Stimulated activated naive B cell treated with anti-CD40 and anti-IgM and Interleukin-4, amounts not matched to agents 10 μg/mL and 1 μg/mL and 100 μg/mL, for 72 hours (primary cell): ENCODE measurements at regions not wholly inside any gene's neighbourhood (a gene's known extent, or its start where the extent isn't known, plus 50 kb on each side); places are given as distances from the start of the nearest gene placed in this dataset.
"Not testable (repeated sequence)": the region's sequence is repeated elsewhere in the genome, so short reads cannot be mapped to it uniquely, and the experiment has no call there.

Experiments
- ATAC-seq, 2 donors: fragments of 150-1000 bp; cut with Tn5 transposase; replicated peaks; 2 replicates each; pipeline ENCODE4 v1.10.0; 2021; ENCODE audit warnings: moderate library complexity in 1 of 2
- DNase-seq: peaks from one replicate; pipeline ENCODE4 v3.0.0; 2021
- H3K27ac Mint-ChIP-seq: one replicate; pipeline ENCODE4 v1.8.0; 2022; ENCODE audit warnings: mild to moderate bottlenecking, mixed read lengths
- H3K27me3 Mint-ChIP-seq, 2 donors: one replicate each; pipeline ENCODE4 v1.8.0; 2022; ENCODE audit warnings: mixed read lengths in 2 of 2
- H3K36me3 Mint-ChIP-seq, 2 donors: one replicate each; pipeline ENCODE4 v1.8.0; 2022; ENCODE audit warnings: mixed read lengths in 2 of 2, mild to moderate bottlenecking in 1 of 2
- H3K4me1 Mint-ChIP-seq, 2 donors: one replicate each; pipeline ENCODE4 v1.8.0; 2022; ENCODE audit warnings: mixed read lengths in 2 of 2, mild to moderate bottlenecking in 1 of 2
- H3K4me3 Mint-ChIP-seq, 2 donors: one replicate each; pipeline ENCODE4 v1.8.0; 2022; ENCODE audit warnings: mild to moderate bottlenecking in 2 of 2, mixed read lengths in 2 of 2, moderate library complexity in 1 of 2
- H3K9me3 Mint-ChIP-seq, 2 donors: one replicate each; pipeline ENCODE4 v1.8.0; 2022; ENCODE audit warnings: mixed read lengths in 2 of 2, mild to moderate bottlenecking in 1 of 2

- DNase-seq (no peak), ATAC-seq (no peak)
- H3K4me1 Mint-ChIP-seq, result no peaks in the 10 kb centered on the region
- no peaks in the 10 kb centered on the region for H3K36me3 Mint-ChIP-seq
- H3K27me3 Mint-ChIP-seq, result no peaks in the 10 kb centered on the region
- no peak overlapping the region for H3K4me3 Mint-ChIP-seq
- peaks cover 9 to 12% of the 10 kb centered on the region in 2 donors for H3K9me3 Mint-ChIP-seq
- no peak overlapping the region for H3K27ac Mint-ChIP-seq
Observed at GRCh38 chr3:174365796-174366195, 493.3 kb upstream of the NAALADL2 start.

GRCh38 chr3:174366904-174367303 lies 492.2 kb upstream of the NAALADL2 start:
- H3K9me3 Mint-ChIP-seq, result peaks cover 11 to 14% of the 10 kb centered on the region in 2 donors
- H3K27me3 Mint-ChIP-seq, H3K27ac Mint-ChIP-seq, DNase-seq, H3K4me1 Mint-ChIP-seq, H3K4me3 Mint-ChIP-seq, ATAC-seq, H3K36me3 Mint-ChIP-seq: not testable (repeated sequence)

GRCh38 chr3:174376346-174376745 lies 482.8 kb upstream of the NAALADL2 start:
- H3K9me3 Mint-ChIP-seq, result peaks cover 0 to 2% of the 10 kb centered on the region in 2 donors
- no peaks in the 10 kb centered on the region for H3K27me3 Mint-ChIP-seq
- no peak for ATAC-seq
- no peaks in the 10 kb centered on the region for H3K36me3 Mint-ChIP-seq
- no peaks in the 10 kb centered on the region for H3K4me1 Mint-ChIP-seq
- no peak for DNase-seq
- H3K4me3 Mint-ChIP-seq, result no peak overlapping the region
- no peak overlapping the region for H3K27ac Mint-ChIP-seq

GRCh38 chr3:174377096-174377495 lies 482.0 kb upstream of the NAALADL2 start:
- Mint-ChIP-seq H3K27ac (no peak overlapping the region), H3K36me3 (no peaks in the 10 kb centered on the region), H3K4me3 (no peak overlapping the region), H3K9me3 (peaks cover 0 to under 1% of the 10 kb centered on the region in 2 donors), H3K27me3 (no peaks in the 10 kb centered on the region), H3K4me1 (no peaks in the 10 kb centered on the region)
- no peak for DNase-seq
- ATAC-seq, result no peak

- Mint-ChIP-seq H3K36me3 (no peaks in the 10 kb centered on the region), H3K4me3 (no peak overlapping the region), H3K9me3 (no peaks in the 10 kb centered on the region), H3K27ac (no peak overlapping the region), H3K4me1 (no peaks in the 10 kb centered on the region), H3K27me3 (no peaks in the 10 kb centered on the region)
- DNase-seq (no peak), ATAC-seq (no peak)
Observed at GRCh38 chr3:174377684-174378083, 481.4 kb upstream of the NAALADL2 start.

GRCh38 chr3:174382878-174383277 lies 476.3 kb upstream of the NAALADL2 start:
- Mint-ChIP-seq H3K27ac (no peak overlapping the region), H3K4me3 (no peak overlapping the region), H3K9me3 (peaks cover 2 to 4% of the 10 kb centered on the region in 2 donors), H3K27me3 (no peaks in the 10 kb centered on the region), H3K4me1 (no peaks in the 10 kb centered on the region), H3K36me3 (no peaks in the 10 kb centered on the region)
- DNase-seq (no peak), ATAC-seq (no peak)

- no peak overlapping the region for H3K4me3 Mint-ChIP-seq
- no peaks in the 10 kb centered on the region for H3K36me3 Mint-ChIP-seq
- H3K9me3 Mint-ChIP-seq, result peaks cover 6 to 10% of the 10 kb centered on the region in 2 donors
- no peak for DNase-seq
- no peaks in the 10 kb centered on the region for H3K27me3 Mint-ChIP-seq
- H3K4me1 Mint-ChIP-seq, result no peaks in the 10 kb centered on the region
- ATAC-seq, result no peak
- no peak overlapping the region for H3K27ac Mint-ChIP-seq
Observed at GRCh38 chr3:174387736-174388135, 471.4 kb upstream of the NAALADL2 start.

GRCh38 chr3:174397848-174398247 lies 461.3 kb upstream of the NAALADL2 start:
- Mint-ChIP-seq H3K4me1 (no peaks in the 10 kb centered on the region), H3K27ac (no peak overlapping the region), H3K4me3 (no peak overlapping the region), H3K27me3 (no peaks in the 10 kb centered on the region), H3K36me3 (no peaks in the 10 kb centered on the region), H3K9me3 (no peaks in the 10 kb centered on the region)
- DNase-seq, result no peak
- peak in 1 of 2 donors; percentile 27 for ATAC-seq

GRCh38 chr3:174398761-174399160 lies 460.4 kb upstream of the NAALADL2 start:
- no peak for DNase-seq
- H3K27me3 Mint-ChIP-seq, result no peaks in the 10 kb centered on the region
- ATAC-seq, result no peak
- no peak overlapping the region for H3K27ac Mint-ChIP-seq
- H3K4me1 Mint-ChIP-seq, result no peaks in the 10 kb centered on the region
- H3K9me3 Mint-ChIP-seq, result no peaks in the 10 kb centered on the region
- H3K36me3 Mint-ChIP-seq, result no peaks in the 10 kb centered on the region
- H3K4me3 Mint-ChIP-seq, result no peak overlapping the region

GRCh38 chr3:174403831-174404230 lies 455.3 kb upstream of the NAALADL2 start:
- no peak overlapping the region for H3K27ac Mint-ChIP-seq
- no peaks in the 10 kb centered on the region for H3K36me3 Mint-ChIP-seq
- no peaks in the 10 kb centered on the region for H3K4me1 Mint-ChIP-seq
- ATAC-seq, result no peak
- no peak for DNase-seq
- no peaks in the 10 kb centered on the region for H3K27me3 Mint-ChIP-seq
- no peak overlapping the region for H3K4me3 Mint-ChIP-seq
- peaks cover 3 to 8% of the 10 kb centered on the region in 2 donors for H3K9me3 Mint-ChIP-seq

- Mint-ChIP-seq H3K4me3 (no peak overlapping the region), H3K4me1 (no peaks in the 10 kb centered on the region), H3K27me3 (no peaks in the 10 kb centered on the region), H3K9me3 (peaks cover 3 to 8% of the 10 kb centered on the region in 2 donors), H3K27ac (no peak overlapping the region), H3K36me3 (no peaks in the 10 kb centered on the region)
- DNase-seq (no peak), ATAC-seq (no peak)
Observed at GRCh38 chr3:174408310-174408709, 450.8 kb upstream of the NAALADL2 start.

GRCh38 chr3:174409086-174409743 lies 449.9 kb upstream of the NAALADL2 start:
- ATAC-seq (no peak), DNase-seq (no peak)
- Mint-ChIP-seq H3K9me3 (peaks cover 3 to 8% of the 10 kb centered on the region in 2 donors), H3K27me3 (no peaks in the 10 kb centered on the region), H3K27ac (no peak overlapping the region), H3K36me3 (no peaks in the 10 kb centered on the region), H3K4me3 (no peak overlapping the region), H3K4me1 (no peaks in the 10 kb centered on the region)

- no peak overlapping the region for H3K27ac Mint-ChIP-seq
- H3K4me3 Mint-ChIP-seq, result no peak overlapping the region
- ATAC-seq (no peak), DNase-seq (no peak)
- no peaks in the 10 kb centered on the region for H3K27me3 Mint-ChIP-seq
- peaks cover 2 to 4% of the 10 kb centered on the region in 2 donors for H3K9me3 Mint-ChIP-seq
- no peaks in the 10 kb centered on the region for H3K4me1 Mint-ChIP-seq
- H3K36me3 Mint-ChIP-seq, result no peaks in the 10 kb centered on the region
Observed at GRCh38 chr3:174413062-174413912, 445.8 kb upstream of the NAALADL2 start.

- no peaks in the 10 kb centered on the region for H3K36me3 Mint-ChIP-seq
- no peak overlapping the region for H3K4me3 Mint-ChIP-seq
Observed at GRCh38 chr3:174414902-174415301, 444.2 kb upstream of the NAALADL2 start.

GRCh38 chr3:174417573-174417972 lies 441.6 kb upstream of the NAALADL2 start:
- ATAC-seq (no peak), DNase-seq (no peak)
- Mint-ChIP-seq H3K27me3 (no peaks in the 10 kb centered on the region), H3K36me3 (no peaks in the 10 kb centered on the region), H3K27ac (no peak overlapping the region), H3K9me3 (peaks cover 1 to 3% of the 10 kb centered on the region in 2 donors), H3K4me1 (no peaks in the 10 kb centered on the region), H3K4me3 (no peak overlapping the region)

More at GRCh38 chr3:174414902-174415301, 444.2 kb upstream of the NAALADL2 start:
- ATAC-seq (no peak), DNase-seq (no peak)
- Mint-ChIP-seq H3K27me3 (no peaks in the 10 kb centered on the region), H3K9me3 (peaks cover 1 to 3% of the 10 kb centered on the region in 2 donors), H3K4me1 (no peaks in the 10 kb centered on the region), H3K27ac (no peak overlapping the region)
